Mucosa of rectum (tissue), 2 donors: ENCODE measurements at regions not wholly inside any gene's neighbourhood (a gene's known extent, or its start where the extent isn't known, plus 50 kb on each side); places are given as distances from the start of the nearest gene placed in this dataset.

Experiments
- H3K27ac ChIP-seq, 2 donors: one replicate each; pipeline ENCODE4 v1.7.0; 2013; ENCODE audit warnings: inconsistent platforms in 2 of 2, low read depth in 2 of 2, low read length in 2 of 2
- H3K27me3 ChIP-seq, 2 donors: one replicate each; pipeline ENCODE4 v1.7.0; 2013; ENCODE audit warnings: low read length in 2 of 2; ENCODE audit not compliant: control insufficient read depth in 2 of 2, insufficient read depth in 2 of 2
- H3K36me3 ChIP-seq, 2 donors: one replicate each; pipeline ENCODE4 v1.7.0; 2013; ENCODE audit warnings: low read length in 2 of 2; ENCODE audit not compliant: control insufficient read depth in 2 of 2, insufficient read depth in 2 of 2
- H3K4me1 ChIP-seq, 2 donors: one replicate each; pipeline ENCODE4 v1.7.0; 2013; ENCODE audit warnings: low read length in 2 of 2, mild to moderate bottlenecking in 1 of 2; ENCODE audit not compliant: control insufficient read depth in 2 of 2, insufficient read depth in 2 of 2
- H3K4me3 ChIP-seq, 2 donors: one replicate each; pipeline ENCODE4 v1.7.0; 2013; ENCODE audit warnings: low read length in 2 of 2
- H3K9ac ChIP-seq, 2 donors: one replicate each; pipeline ENCODE4 v1.7.0; 2013; ENCODE audit warnings: low read length in 2 of 2, low read depth in 1 of 2, mild to moderate bottlenecking in 1 of 2
- H3K9me3 ChIP-seq, 2 donors: one replicate each; pipeline ENCODE4 v1.7.0; 2013; ENCODE audit warnings: low read length in 2 of 2; ENCODE audit not compliant: control insufficient read depth in 2 of 2
- donor health status: healthy.
- donor health status: Normal muscosa, but diverticular disease.

GRCh38 chr3:160159341-160159740, 65.9 kb upstream of the C3orf80 start:
- Histone ChIP-seq H3K36me3 (no peaks in the 10 kb centered on the region), H3K4me3 (no peak overlapping the region), H3K9ac (no peak overlapping the region), H3K4me1 (no peaks in the 10 kb centered on the region), H3K9me3 (no peaks in the 10 kb centered on the region), H3K27me3 (no peaks in the 10 kb centered on the region), H3K27ac (no peak overlapping the region)

GRCh38 chr3:160159806-160160205, 65.4 kb upstream of the C3orf80 start:
- Histone ChIP-seq H3K9ac (no peak overlapping the region), H3K36me3 (no peaks in the 10 kb centered on the region), H3K4me1 (no peaks in the 10 kb centered on the region), H3K27ac (no peak overlapping the region), H3K4me3 (no peak overlapping the region), H3K9me3 (no peaks in the 10 kb centered on the region), H3K27me3 (no peaks in the 10 kb centered on the region)

GRCh38 chr3:160161921-160162320, 63.3 kb upstream of the C3orf80 start:
- H3K27ac ChIP-seq, result no peak overlapping the region
- no peaks in the 10 kb centered on the region for H3K27me3 ChIP-seq
- H3K9me3 ChIP-seq, result no peaks in the 10 kb centered on the region
- H3K4me3 ChIP-seq, result no peak overlapping the region
- H3K36me3 ChIP-seq, result no peaks in the 10 kb centered on the region
- no peaks in the 10 kb centered on the region for H3K4me1 ChIP-seq
- no peak overlapping the region for H3K9ac ChIP-seq

GRCh38 chr3:160162440-160162839, 62.8 kb upstream of the C3orf80 start:
- Histone ChIP-seq H3K9ac (no peak overlapping the region), H3K9me3 (no peaks in the 10 kb centered on the region), H3K4me1 (no peaks in the 10 kb centered on the region)

GRCh38 chr3:160163229-160163878, 61.9 kb upstream of the C3orf80 start:
- Histone ChIP-seq H3K9me3 (no peaks in the 10 kb centered on the region), H3K27ac (no peak overlapping the region), H3K36me3 (no peaks in the 10 kb centered on the region), H3K27me3 (no peaks in the 10 kb centered on the region), H3K4me3 (no peak overlapping the region), H3K4me1 (no peaks in the 10 kb centered on the region), H3K9ac (no peak overlapping the region)

More at GRCh38 chr3:160162440-160162839, 62.8 kb upstream of the C3orf80 start:
- Histone ChIP-seq H3K27me3 (no peaks in the 10 kb centered on the region), H3K4me3 (no peak overlapping the region), H3K36me3 (no peaks in the 10 kb centered on the region), H3K27ac (no peak overlapping the region)

GRCh38 chr3:160168246-160168645, 57.0 kb upstream of the C3orf80 start:
- no peak overlapping the region for H3K27ac ChIP-seq
- H3K27me3 ChIP-seq, result no peaks in the 10 kb centered on the region
- no peak overlapping the region for H3K4me3 ChIP-seq
- H3K9ac ChIP-seq, result no peak overlapping the region
- H3K4me1 ChIP-seq, result no peaks in the 10 kb centered on the region
- no peaks in the 10 kb centered on the region for H3K36me3 ChIP-seq
- H3K9me3 ChIP-seq, result no peaks in the 10 kb centered on the region

- H3K36me3 ChIP-seq, result no peaks in the 10 kb centered on the region
- H3K4me3 ChIP-seq, result no peak overlapping the region
- H3K27ac ChIP-seq, result no peak overlapping the region
- H3K9me3 ChIP-seq, result no peaks in the 10 kb centered on the region
- H3K27me3 ChIP-seq, result no peaks in the 10 kb centered on the region
- no peaks in the 10 kb centered on the region for H3K4me1 ChIP-seq
- H3K9ac ChIP-seq, result no peak overlapping the region
Measured at GRCh38 chr3:160169139-160169976, 55.9 kb upstream of the C3orf80 start.

- no peaks in the 10 kb centered on the region for H3K36me3 ChIP-seq
- H3K27me3 ChIP-seq, result no peaks in the 10 kb centered on the region
- H3K4me1 ChIP-seq, result no peaks in the 10 kb centered on the region
- no peak overlapping the region for H3K4me3 ChIP-seq
- no peaks in the 10 kb centered on the region for H3K9me3 ChIP-seq
- no peak overlapping the region for H3K9ac ChIP-seq
- H3K27ac ChIP-seq, result no peak overlapping the region
Measured at GRCh38 chr3:160170409-160171370, 54.5 kb upstream of the C3orf80 start.

GRCh38 chr3:160171813-160172212, 53.4 kb upstream of the C3orf80 start:
- Histone ChIP-seq H3K27me3 (no peaks in the 10 kb centered on the region), H3K9ac (no peak overlapping the region), H3K27ac (no peak overlapping the region), H3K36me3 (no peaks in the 10 kb centered on the region), H3K4me3 (no peak overlapping the region), H3K4me1 (no peaks in the 10 kb centered on the region), H3K9me3 (no peaks in the 10 kb centered on the region)

- Histone ChIP-seq H3K36me3 (no peaks in the 10 kb centered on the region), H3K27me3 (no peaks in the 10 kb centered on the region), H3K9ac (no peak overlapping the region)
Measured at GRCh38 chr3:160174621-160175020, 50.6 kb upstream of the C3orf80 start.

More at GRCh38 chr3:160174621-160175020, 50.6 kb upstream of the C3orf80 start:
- Histone ChIP-seq H3K4me1 (no peaks in the 10 kb centered on the region), H3K27ac (no peak overlapping the region), H3K4me3 (no peak overlapping the region), H3K9me3 (no peaks in the 10 kb centered on the region)
